ENCODE measurements at regions not wholly inside any gene's neighbourhood (a gene's known extent, or its start where the extent isn't known, plus 50 kb on each side); places are given as distances from the start of the nearest gene placed in this dataset.
A peak's percentile ranks its signal among the peaks of the same experiment; 100 is the strongest.

DNA sequence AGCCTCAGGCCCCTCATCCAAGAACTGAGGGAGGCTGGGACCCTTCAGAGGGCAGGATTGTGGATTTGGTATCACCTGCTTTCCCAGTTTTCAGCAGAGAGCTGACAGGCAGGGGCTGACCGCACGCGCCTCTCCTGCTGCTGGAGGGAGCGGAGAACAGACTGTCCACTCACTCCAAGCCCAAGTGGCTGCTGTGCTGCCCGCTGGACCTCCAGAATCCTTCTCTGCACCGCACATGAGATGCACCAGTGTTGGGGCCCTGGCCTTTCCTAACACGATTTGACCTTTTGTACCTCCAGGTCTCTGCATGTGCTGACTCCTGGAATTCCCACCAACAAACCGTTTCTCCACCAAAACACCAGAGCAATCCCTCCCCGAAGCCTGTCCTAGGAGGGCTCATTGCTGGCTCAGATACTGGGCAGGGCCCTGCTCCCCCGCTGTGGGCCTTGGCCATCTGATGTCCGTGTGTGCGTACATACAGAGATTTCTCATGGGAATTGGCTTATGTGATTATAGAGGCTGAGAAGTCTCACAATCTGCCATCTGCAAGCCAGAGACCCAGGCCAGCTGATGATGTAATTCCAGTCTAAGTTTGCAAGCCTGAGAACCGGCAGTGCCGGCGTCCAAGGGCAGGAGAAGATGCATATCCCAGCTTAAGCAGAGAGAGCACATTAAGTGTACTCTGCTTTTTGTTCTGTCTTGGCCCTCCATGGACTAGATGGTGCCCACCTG is 141.7 kb downstream of the GADD45G start:
- H3K36me3 Mint-ChIP-seq (ENCODE audit: unreplicated experiment) = no peaks in the 10 kb centered on the region
- H3K27ac Mint-ChIP-seq (ENCODE audit: unreplicated experiment) = peak overlapping the region; percentile 96
- TF ChIP-seq, protein P1, sequence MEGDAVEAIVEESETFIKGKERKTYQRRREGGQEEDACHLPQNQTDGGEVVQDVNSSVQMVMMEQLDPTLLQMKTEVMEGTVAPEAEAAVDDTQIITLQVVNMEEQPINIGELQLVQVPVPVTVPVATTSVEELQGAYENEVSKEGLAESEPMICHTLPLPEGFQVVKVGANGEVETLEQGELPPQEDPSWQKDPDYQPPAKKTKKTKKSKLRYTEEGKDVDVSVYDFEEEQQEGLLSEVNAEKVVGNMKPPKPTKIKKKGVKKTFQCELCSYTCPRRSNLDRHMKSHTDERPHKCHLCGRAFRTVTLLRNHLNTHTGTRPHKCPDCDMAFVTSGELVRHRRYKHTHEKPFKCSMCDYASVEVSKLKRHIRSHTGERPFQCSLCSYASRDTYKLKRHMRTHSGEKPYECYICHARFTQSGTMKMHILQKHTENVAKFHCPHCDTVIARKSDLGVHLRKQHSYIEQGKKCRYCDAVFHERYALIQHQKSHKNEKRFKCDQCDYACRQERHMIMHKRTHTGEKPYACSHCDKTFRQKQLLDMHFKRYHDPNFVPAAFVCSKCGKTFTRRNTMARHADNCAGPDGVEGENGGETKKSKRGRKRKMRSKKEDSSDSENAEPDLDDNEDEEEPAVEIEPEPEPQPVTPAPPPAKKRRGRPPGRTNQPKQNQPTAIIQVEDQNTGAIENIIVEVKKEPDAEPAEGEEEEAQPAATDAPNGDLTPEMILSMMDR (IDR thresholded peaks at IDR 0.05; ENCODE audit: partially characterized antibody, unreplicated experiment) = no peak
- peak; percentile 79 for DNase-seq
- peaks cover 68% of the 10 kb centered on the region for H3K4me1 Mint-ChIP-seq (ENCODE audit: low read depth, unreplicated experiment)
- H3K4me3 Mint-ChIP-seq (ENCODE audit: unreplicated experiment) = peak overlapping the region; percentile 44
- peaks cover 31% of the 10 kb centered on the region for H3K27me3 Mint-ChIP-seq (ENCODE audit: unreplicated experiment)
- peaks cover 42% of the 10 kb centered on the region for H3K9me3 Mint-ChIP-seq (ENCODE audit: unreplicated experiment)

DNA sequence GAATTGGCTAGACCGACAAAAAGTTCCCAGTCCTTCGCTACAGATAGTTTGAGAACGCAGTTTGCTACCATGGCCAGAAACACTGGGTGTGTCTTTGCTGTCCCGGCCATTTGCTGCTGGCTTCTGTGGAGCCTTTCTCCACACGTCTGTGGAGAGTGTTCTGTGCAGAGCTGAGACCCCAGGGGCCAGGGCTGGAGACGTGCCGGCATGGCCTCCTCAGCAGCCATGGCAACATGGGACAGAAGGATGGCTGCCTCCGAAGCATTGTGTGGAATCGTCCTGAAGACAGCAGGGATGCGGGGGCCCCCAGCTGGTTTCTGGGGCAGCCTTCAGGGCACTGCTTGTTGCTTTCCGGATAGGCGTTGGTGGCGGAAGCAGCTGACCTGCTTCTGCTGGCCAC is 142.8 kb downstream of the GADD45G start:
- DNase-seq = peak; percentile 35
- H3K36me3 Mint-ChIP-seq (ENCODE audit: unreplicated experiment) = no peaks in the 10 kb centered on the region
- peak overlapping the region; percentile 46 for H3K4me3 Mint-ChIP-seq (ENCODE audit: unreplicated experiment)
- H3K4me1 Mint-ChIP-seq (ENCODE audit: low read depth, unreplicated experiment) = peaks cover 68% of the 10 kb centered on the region
- peak overlapping the region; percentile 96 for H3K27ac Mint-ChIP-seq (ENCODE audit: unreplicated experiment)
- TF ChIP-seq, protein P1 (IDR thresholded peaks at IDR 0.05; ENCODE audit: partially characterized antibody, unreplicated experiment) = no peak
- peaks cover 31% of the 10 kb centered on the region for H3K27me3 Mint-ChIP-seq (ENCODE audit: unreplicated experiment)
- peaks cover 42% of the 10 kb centered on the region for H3K9me3 Mint-ChIP-seq (ENCODE audit: unreplicated experiment)

DNA sequence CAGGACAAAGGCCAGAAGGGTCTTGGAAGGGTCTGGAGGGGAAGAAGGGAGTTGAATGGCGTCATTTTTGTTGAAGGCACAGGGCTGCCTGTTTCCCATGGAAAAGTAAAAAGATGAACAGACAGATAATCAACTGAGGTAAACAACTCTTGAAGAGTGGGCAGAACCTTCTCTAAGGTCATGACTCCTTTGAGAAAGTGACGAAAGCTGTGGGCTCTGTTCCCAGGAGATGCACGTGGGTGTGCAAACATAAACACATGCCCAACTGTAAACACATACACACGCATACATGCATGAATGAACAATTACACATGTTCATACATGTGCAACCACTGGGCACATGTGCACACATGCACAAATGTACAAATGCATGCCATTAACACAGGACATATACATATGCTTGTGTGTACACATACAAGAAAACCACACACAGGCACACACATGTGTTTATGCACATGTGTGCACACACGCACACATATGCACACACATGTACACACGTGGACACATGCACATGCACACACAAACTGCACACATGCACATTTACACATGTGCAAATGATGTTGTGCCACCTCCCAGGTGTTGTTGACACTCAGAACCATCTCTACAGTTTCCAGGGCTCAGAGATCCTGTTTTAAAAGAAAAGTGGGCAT is 143.3 kb downstream of the GADD45G start:
- Mint-ChIP-seq H3K4me3 (ENCODE audit: unreplicated experiment) (peak overlapping the region; percentile 46), H3K27me3 (ENCODE audit: unreplicated experiment) (peaks cover 31% of the 10 kb centered on the region), H3K36me3 (ENCODE audit: unreplicated experiment) (no peaks in the 10 kb centered on the region), H3K27ac (ENCODE audit: unreplicated experiment) (peak overlapping the region; percentile 96), H3K9me3 (ENCODE audit: unreplicated experiment) (peaks cover 42% of the 10 kb centered on the region), H3K4me1 (ENCODE audit: low read depth, unreplicated experiment) (peaks cover 66% of the 10 kb centered on the region)
- no peak for DNase-seq
- TF ChIP-seq, protein P1 (IDR thresholded peaks at IDR 0.05; ENCODE audit: partially characterized antibody, unreplicated experiment) = no peak

DNA sequence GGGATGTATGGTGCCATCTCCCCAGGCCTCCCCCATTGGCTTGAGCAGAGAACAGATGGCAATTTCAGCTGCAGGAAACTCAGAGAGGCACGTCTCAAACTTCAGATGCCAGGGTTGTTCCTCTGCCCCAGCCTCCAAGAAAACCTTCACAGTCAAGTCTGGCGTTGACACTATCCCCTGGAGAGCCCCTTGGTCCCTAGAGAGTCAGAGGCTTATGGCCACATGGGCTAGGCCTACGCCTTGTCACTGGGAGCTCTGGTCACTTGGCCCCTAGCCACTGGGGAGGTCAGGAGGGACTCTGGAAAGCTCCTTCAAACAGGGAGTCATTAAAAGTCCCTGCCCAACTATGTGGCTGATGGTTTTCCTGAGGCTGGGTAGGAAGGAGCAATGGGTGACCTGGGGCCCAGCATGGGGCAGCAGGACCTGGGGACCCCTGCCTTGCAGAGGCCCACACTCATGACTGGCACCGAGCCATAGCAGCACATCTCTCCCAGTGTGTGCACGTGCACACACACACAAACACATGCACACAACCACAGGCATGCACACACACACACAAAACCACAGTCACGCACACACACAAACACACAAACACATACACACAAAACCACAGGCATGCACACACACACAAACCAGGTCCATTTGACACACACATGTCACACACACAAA is 144.2 kb downstream of the GADD45G start:
- Mint-ChIP-seq H3K27ac (ENCODE audit: unreplicated experiment) (peak overlapping the region; percentile 98), H3K4me1 (ENCODE audit: low read depth, unreplicated experiment) (peaks cover 61% of the 10 kb centered on the region), H3K27me3 (ENCODE audit: unreplicated experiment) (peaks cover 31% of the 10 kb centered on the region), H3K9me3 (ENCODE audit: unreplicated experiment) (peaks cover 42% of the 10 kb centered on the region), H3K4me3 (ENCODE audit: unreplicated experiment) (peak overlapping the region; percentile 63), H3K36me3 (ENCODE audit: unreplicated experiment) (no peaks in the 10 kb centered on the region)
- no peak for DNase-seq
- TF ChIP-seq, protein P1 (IDR thresholded peaks at IDR 0.05; ENCODE audit: partially characterized antibody, unreplicated experiment) = no peak

All from glutamatergic neuron (in vitro differentiated cells).